ENCODE measurements at regions not wholly inside any gene's neighbourhood (a gene's known extent, or its start where the extent isn't known, plus 50 kb on each side); places are given as distances from the start of the nearest gene placed in this dataset.
"Not testable (repeated sequence)": the region's sequence is repeated elsewhere in the genome, so short reads cannot be mapped to it uniquely, and the experiment has no call there.

DNA sequence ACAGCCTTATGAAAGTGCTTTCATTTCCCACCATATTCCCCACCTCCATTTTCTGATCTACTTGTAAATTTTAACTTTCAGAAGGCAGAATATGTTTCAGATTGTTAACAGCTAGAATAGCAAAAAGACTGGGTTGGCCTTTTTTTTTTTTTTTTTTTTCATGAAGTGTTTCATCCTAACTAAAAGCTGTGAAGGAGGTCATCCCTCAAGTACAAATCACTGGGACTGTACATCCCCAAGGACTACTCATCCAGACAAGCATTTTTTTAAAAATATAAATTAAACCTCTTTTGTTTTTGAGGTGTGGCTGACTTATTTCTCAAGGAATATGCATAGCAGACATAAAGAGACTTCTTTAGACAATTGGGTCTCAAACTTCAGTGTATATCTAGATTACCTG lies 542.1 kb upstream of the TUSC1 start:
- DNase-seq = no peak

- no peak for DNase-seq
These were observed 541.7 kb upstream of the TUSC1 start for GRCh38 chr9:26219961-26220360.

DNA sequence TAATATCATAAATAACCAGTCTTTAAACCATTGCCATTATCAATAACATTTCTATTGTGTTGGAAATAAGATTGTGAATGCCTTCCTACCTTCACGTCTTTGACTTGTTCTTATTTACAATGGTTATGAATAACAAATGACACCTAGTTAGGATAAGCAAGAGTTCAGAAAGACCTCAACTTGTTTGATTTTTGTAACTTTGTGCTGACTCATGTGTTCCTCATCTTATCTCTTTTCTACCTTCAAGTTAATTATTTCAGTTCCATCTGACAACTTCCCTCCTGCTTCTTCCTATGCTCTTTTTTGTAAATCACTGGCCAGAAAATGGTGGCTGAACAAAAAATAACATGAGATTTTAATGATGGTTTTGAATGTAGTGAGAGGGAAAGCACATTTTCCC lies 538.5 kb upstream of the TUSC1 start:
- DNase-seq = no peak

DNA sequence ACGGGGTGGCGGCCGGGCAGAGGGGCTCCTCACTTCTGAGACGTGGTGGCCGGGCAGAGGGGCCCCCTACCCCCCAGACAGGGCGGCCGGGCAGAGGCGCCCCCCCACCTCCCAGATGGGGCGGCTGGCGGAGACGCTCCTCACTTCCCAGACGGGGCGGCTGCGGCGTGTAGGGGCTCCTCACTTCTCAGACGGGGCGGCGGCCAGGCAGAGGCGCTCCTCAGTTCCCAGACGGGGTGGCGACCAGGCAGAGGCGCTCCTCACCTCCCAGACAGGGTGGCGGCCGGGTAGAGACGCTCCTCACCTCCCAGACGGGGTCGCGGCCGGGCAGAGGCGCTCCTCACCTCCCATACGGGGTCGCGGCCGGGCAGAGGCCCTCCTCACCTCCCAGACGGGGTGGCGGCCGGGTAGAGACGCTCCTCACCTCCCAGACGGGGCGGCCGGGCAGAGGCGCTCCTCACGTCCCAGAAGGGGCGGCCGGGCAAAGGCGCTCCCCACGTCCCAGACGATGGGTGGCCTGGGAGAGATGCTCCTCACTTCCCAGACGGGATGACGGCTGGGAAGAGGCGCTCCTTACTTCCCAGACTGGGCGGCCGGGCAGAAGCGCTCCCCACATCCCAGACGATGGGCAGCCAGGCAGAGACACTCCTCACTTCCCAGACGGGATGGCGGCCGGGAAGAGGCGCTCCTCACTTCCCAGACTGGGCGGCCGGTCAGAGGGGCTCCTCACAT lies 536.6 kb upstream of the TUSC1 start:
- not testable (repeated sequence) for DNase-seq

DNA sequence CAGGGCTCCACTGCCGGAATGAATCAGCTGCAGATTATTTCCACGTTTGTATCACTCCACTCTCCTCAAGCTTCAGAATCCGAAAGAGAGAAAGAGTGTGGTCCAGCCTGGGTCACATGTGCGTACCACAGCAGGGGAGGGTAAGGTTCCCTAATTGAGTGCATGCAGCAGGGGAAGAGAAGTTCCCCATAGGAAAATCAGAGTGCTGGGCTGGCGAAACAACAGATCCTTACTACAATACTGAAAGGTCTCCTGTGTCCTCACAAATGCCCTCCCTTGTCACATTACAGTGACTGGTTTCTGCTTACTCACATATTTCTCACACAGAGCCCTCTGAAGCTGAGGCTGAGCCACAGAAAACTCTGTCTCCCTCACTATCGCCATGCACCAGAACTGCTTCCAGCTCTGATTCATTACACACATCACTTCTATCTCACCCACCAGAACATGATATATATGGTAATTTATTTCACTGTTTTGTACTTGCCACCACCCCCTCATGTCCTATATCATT lies 532.2 kb upstream of the TUSC1 start:
- DNase-seq = no peak

- no peak for DNase-seq
These were observed 527.0 kb upstream of the TUSC1 start for GRCh38 chr9:26205261-26205660.

GRCh38 chr9:26193237-26193636 lies 515.0 kb upstream of the TUSC1 start:
- DNase-seq = no peak

- no peak for DNase-seq
These were observed 513.5 kb upstream of the TUSC1 start for GRCh38 chr9:26191711-26192110.

DNA sequence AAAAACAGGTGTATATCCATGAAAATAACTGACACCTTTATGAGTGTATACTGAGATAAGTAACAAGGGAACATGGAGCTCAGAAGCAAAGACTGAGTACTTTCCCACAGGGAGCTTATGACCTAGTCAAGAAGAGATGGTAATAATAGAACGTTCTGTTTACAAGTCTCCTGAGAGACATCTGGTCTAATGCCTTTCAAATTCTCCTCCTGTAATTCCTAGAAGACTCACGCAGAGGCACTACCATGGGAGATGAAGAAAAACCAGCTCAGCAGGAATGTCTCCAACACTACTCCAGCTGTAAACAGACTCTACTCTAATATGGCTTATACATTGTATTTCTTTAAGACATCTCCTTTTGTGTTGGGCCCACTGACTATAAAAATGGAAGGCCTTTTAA lies 503.6 kb upstream of the TUSC1 start:
- no peak for DNase-seq

DNA sequence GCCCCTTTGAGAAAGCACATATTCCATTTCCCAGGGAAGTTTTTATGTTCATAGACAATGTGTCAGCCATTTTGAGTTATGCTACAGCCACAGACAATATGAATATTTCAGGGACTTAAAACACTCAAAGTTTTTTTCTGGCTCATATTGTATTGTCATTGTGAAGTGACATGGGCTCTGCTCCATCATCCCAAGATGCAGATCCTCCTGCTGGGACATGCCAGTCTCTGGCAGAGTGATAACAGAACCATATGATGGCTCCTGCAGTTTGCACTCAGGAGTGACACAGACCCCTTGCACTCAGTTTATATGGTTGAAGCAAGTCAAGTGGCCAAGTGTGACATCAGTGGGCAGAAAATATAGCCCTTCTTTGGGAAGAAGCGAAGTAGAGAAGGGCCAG lies 498.4 kb upstream of the TUSC1 start:
- DNase-seq = no peak

DNA sequence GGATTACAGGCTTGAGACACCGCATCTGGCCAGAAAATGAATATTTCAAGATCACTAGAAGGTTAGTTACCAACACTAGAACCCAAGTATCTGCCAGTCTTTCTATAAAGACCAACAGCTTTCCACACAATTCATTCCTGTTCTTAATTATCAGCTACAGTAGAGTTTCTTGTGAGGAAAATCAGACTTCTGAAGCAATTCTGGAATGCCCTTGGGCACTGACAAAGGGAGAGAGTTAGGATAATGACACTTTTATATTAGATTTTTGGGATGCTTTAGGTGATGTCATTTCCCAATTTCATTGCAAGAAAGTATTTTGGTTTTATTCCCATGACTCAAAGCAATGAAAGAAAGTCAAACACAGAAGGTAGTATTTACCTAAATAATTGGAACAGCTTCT lies 497.0 kb upstream of the TUSC1 start:
- no peak for DNase-seq

- DNase-seq = no peak
These were observed 494.1 kb upstream of the TUSC1 start for GRCh38 chr9:26172301-26172700.

DNA sequence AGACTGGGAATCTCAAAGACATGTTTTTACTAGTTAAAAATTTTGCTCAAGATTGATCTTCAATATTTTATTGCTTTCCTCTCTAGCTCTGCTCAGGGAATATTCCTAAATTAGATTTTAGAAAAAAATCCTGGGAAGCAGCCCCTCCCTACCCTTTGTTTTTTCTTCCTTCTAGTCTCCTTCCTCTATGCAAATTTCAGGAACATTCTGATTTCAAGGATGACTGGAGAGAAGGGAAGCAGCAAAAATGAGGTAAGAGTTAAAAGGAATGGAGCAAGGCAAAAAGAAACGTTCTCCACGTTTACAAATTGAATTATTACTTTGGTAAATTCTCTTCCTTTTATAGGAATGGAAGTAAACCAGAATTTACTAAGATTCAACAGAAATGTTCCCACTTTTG lies 493.4 kb upstream of the TUSC1 start:
- no peak for DNase-seq

DNA sequence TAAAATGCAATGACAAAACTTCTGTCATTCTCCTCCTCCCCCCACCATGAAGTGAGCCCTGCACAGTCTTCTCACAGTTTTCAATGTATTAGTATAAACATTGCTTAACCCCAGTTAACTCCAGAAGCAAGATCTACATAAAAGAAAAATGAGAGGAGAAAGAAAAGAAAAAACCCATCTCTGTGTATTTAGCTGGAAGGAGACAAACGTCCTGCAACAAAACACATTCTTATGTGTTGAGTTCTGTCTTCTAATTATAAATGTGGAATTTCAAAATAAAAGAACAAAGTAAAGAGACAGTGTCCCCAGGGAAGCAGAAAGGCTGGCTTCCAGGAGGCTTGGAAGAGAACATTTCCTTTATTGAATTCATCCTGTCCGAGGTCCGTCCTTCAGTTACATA lies 491.9 kb upstream of the TUSC1 start:
- DNase-seq = no peak

DNA sequence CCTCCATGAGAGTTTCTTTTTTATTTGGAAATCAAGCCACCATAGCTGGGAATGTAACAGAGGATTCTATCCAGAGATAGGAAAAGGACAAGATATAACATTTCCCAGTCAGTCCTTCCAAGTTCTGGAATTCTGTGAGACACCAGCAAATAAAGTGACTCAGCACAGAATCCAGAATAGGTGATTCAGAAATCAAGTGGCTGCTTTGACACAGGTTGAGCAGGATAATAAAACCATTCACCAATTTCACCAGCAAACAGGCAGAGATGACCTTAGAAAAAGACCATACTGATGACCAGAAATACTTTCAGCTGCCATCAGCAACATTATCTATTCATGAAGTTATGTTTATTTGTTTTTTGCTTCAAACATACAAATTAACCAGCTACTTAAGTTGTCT lies 491.5 kb upstream of the TUSC1 start:
- DNase-seq = no peak

DNA sequence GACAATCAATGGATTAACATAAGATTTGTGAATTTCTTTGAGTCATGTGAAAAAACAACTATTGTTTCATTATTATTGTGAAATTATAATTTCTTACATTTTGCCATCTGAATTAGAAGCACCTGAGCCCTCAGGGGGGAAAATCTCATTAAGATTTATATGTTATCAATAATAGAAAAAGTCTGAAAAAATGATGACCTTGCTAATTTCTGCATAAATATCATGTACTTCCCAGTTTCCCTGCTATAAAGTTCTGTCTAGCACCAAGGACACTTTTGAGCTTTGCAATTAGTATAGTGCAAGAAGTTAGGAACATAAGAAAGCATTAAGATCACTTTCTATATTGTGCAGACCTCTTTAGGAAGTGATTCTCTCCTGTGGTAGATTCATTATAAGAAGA lies 488.3 kb upstream of the TUSC1 start:
- no peak for DNase-seq

- DNase-seq = no peak
These were observed 487.2 kb upstream of the TUSC1 start for GRCh38 chr9:26165426-26165825.

GRCh38 chr9:26163931-26164330 lies 485.7 kb upstream of the TUSC1 start:
- DNase-seq = no peak

GRCh38 chr9:26159575-26160392 lies 481.5 kb upstream of the TUSC1 start:
- DNase-seq = no peak

DNA sequence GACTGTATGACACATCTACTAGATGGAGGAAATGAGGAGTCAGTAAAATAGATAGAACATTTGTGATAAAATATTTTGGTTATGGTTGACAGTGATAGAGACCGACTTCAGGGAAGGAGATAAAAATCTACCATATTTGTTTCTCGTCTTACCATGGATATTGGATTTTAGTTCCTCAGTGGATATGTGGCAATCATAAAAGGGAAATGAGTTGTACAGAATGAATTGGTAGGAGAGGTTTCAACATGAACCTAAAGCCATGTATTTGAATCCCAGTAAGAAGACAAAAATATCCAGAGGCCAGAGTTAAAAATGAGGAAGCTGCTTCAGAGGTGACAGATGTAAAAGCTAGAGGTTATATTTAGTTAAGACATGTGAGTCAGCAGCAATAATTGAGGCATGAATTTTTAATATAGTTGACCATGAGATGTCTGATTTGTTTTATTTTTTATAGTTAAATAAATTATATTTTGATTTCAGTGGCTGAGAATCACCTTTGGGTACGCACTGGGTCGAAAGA lies 480.4 kb upstream of the TUSC1 start:
- DNase-seq = no peak

- DNase-seq = no peak
These were observed 479.2 kb upstream of the TUSC1 start for GRCh38 chr9:26157411-26157810.

DNA sequence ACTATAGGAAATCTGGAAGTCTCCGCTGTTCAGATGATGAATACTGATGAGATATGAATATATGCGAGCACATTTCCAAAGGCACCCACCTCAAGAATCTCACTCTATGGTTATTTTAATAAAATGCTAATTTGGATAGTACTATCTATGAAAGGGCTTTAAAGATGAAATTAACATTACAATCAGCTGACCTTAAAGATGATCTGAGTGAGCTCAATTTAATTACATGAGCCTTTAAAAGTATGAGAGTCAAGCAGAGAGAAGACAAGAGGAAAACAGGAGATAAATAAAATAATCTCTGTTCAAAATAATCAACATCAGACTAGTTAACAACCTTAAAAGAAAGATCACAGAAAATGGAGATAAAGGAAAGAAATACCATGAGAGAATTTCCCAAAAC lies 474.1 kb upstream of the TUSC1 start:
- no peak for DNase-seq

DNA sequence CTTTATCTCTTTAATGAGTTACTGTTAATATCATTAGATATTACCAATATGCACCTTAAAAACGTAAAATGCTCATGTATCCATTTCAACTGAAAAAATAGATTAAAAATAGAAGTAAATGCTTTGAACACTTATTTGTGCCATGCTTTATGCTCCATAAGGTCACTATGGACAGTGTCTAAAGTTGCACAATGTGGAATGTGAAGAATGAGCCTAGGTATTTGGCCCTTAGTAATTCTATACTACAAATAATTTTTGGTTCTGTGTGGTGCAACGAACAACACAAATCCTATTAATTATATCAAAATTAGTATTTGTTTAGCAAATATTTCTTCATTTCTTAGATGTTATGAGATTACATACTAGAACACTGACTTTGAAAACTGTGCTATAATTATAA lies 469.9 kb upstream of the TUSC1 start:
- no peak for DNase-seq

- DNase-seq = no peak
These were observed 467.7 kb upstream of the TUSC1 start for GRCh38 chr9:26145938-26146337.
